Uterus (tissue), 3 donors: ENCODE measurements at regions not wholly inside any gene's neighbourhood (a gene's known extent, or its start where the extent isn't known, plus 50 kb on each side); places are given as distances from the start of the nearest gene placed in this dataset.

Experiments
- DNase-seq, 2 donors: peaks; one replicate each; pipeline ENCODE4 v3.0.0-alpha.2; 2019 to 2020
- H3K27ac ChIP-seq, 2 donors: fragments of 200-600 bp; sonication (generic); 1 replicate in 1 of 2; 2 replicates in 1 of 2; pipeline ENCODE4 v1.5.1; 2016 to 2018
- H3K27me3 ChIP-seq, 2 donors: fragments of 200-600 bp; sonication (generic); one replicate each; pipeline ENCODE4 v1.5.1; 2018 to 2019; ENCODE audit warnings: control low read depth in 1 of 2
- H3K36me3 ChIP-seq, 2 donors: fragments of 200-600 bp; sonication (generic); one replicate each; pipeline ENCODE4 v1.5.1; 2019; ENCODE audit warnings: control low read depth in 1 of 2
- H3K4me1 ChIP-seq, 2 donors: fragments of 200-600 bp; sonication (generic); one replicate each; pipeline ENCODE4 v1.5.1; 2018 to 2019; ENCODE audit warnings: control low read depth in 1 of 2
- H3K4me3 ChIP-seq, 2 donors: fragments of 200-600 bp; sonication (generic); 1 replicate in 1 of 2; 2 replicates in 1 of 2; pipeline ENCODE4 v1.5.1; 2018 to 2019; ENCODE audit warnings: mild to moderate bottlenecking in 1 of 2
- H3K9me3 ChIP-seq, 2 donors: fragments of 200-600 bp; sonication (generic); one replicate each; pipeline ENCODE4 v1.5.1; 2019; ENCODE audit warnings: control low read depth in 1 of 2
- POLR2A ChIP-seq, 2 donors: fragments of 450-650 bp; IDR thresholded peaks; one replicate each; pipeline ENCODE4 v1.6.1; 2016; ENCODE audit warnings: antibody characterized with exemption in 2 of 2, mild to moderate bottlenecking in 1 of 2, moderate library complexity in 1 of 2
- intact Hi-C: fragments of 100-400 bp; cut with DNase I; formaldehyde crosslinking; loops from one replicate; pipeline ENCODE4 v1.15.1; 2023; ENCODE audit warnings: low total_unique reads
- TF ChIP-seq, protein P1 (sequence below), 4 experiments: fragments of 200-600 bp in 2 of 4; fragments of 450-650 bp in 2 of 4; sonication (generic) in 2 of 4; IDR thresholded peaks; one replicate each; pipeline ENCODE4 v1.5.1; 2016 to 2019; ENCODE audit warnings: antibody characterized with exemption in 4 of 4, mild to moderate bottlenecking in 2 of 4, moderate library complexity in 1 of 4
- donor health status: DM: yes; HTN: yes; CAD: no.

DNA sequence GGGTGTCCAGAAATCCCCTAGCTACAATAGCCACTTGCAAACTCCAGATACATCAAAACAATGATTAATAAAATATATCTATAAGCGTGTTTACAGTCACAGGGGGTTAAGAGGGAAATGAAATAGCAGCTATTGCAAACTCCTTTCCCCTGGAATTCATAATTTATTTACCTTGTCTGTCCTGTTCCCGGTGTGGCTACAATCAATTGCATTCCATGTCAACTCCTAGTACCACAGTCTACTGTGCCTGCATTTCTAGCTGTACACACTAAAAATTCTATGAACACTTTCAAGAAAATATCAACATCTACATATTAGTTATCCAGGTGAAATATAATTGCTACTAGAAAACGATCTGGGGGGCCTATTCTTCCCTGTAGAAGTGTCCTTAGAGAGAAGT is 217.6 kb downstream of the ELAVL2 start:
- Histone ChIP-seq H3K4me1 (no peaks in the 10 kb centered on the region), H3K27ac (no peak overlapping the region), H3K9me3 (no peaks in the 10 kb centered on the region), H3K27me3 (no peaks in the 10 kb centered on the region), H3K4me3 (no peak overlapping the region), H3K36me3 (no peaks in the 10 kb centered on the region)
- intact Hi-C loops, result no loop called here
- DNase-seq, result no peak
- TF ChIP-seq, protein P1, sequence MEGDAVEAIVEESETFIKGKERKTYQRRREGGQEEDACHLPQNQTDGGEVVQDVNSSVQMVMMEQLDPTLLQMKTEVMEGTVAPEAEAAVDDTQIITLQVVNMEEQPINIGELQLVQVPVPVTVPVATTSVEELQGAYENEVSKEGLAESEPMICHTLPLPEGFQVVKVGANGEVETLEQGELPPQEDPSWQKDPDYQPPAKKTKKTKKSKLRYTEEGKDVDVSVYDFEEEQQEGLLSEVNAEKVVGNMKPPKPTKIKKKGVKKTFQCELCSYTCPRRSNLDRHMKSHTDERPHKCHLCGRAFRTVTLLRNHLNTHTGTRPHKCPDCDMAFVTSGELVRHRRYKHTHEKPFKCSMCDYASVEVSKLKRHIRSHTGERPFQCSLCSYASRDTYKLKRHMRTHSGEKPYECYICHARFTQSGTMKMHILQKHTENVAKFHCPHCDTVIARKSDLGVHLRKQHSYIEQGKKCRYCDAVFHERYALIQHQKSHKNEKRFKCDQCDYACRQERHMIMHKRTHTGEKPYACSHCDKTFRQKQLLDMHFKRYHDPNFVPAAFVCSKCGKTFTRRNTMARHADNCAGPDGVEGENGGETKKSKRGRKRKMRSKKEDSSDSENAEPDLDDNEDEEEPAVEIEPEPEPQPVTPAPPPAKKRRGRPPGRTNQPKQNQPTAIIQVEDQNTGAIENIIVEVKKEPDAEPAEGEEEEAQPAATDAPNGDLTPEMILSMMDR (IDR thresholded peaks at IDR 0.05), result no peak
- no peak for TF ChIP-seq POLR2A (IDR thresholded peaks at IDR 0.05)

DNA sequence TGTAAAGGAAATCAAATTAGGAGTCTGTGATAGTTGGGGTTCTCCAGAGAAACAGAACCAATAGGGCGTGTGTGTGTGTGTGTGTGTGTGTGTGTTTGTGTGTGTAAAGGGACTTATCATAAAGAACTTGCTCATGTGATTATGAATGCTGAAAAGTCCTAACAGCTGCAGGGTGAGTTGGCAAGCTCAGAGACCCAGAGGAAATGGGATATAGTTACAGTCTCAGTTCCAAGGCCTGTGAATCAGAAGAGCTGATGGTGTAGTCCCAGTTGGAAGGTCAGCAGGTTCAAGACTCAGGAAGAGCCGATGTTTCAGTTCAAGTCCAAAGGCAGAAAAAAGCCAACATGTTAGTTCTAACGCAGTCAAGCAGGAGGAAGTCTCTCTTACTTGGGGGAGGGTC is 214.2 kb downstream of the ELAVL2 start:
- Histone ChIP-seq H3K9me3 (no peaks in the 10 kb centered on the region), H3K4me1 (no peaks in the 10 kb centered on the region), H3K27me3 (no peaks in the 10 kb centered on the region), H3K27ac (no peak overlapping the region), H3K36me3 (no peaks in the 10 kb centered on the region), H3K4me3 (no peak overlapping the region)
- no peak for TF ChIP-seq POLR2A (IDR thresholded peaks at IDR 0.05)
- TF ChIP-seq, protein P1 (IDR thresholded peaks at IDR 0.05), result no peak
- DNase-seq, result no peak
- intact Hi-C loops, result no loop called here

DNA sequence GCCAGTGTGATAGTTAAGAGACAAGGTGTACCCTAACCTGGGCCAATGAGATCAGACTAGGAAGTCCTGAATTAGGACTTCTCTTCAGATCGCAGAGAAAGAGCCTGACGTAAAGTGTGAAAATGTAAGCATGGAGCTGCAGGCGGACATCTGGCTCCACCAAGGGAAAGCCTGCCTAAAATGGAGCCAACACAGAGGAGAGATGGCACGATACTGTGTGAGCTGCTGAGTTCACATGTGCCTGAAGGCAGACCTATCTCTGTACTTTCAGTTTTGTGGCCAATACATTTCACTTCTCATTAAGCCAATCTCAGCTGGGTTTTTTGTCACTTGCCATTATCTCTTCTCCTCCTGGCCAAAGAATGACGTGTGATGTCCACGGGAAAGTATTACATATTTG is 210.5 kb downstream of the ELAVL2 start:
- H3K27ac ChIP-seq, result no peak overlapping the region
- intact Hi-C loops, result no loop called here
- H3K4me1 ChIP-seq, result no peaks in the 10 kb centered on the region
- DNase-seq, result no peak
- no peaks in the 10 kb centered on the region for H3K27me3 ChIP-seq
- H3K9me3 ChIP-seq, result no peaks in the 10 kb centered on the region
- no peak overlapping the region for H3K4me3 ChIP-seq
- no peak for TF ChIP-seq POLR2A (IDR thresholded peaks at IDR 0.05)
- TF ChIP-seq, protein P1 (IDR thresholded peaks at IDR 0.05), result no peak
- H3K36me3 ChIP-seq, result no peaks in the 10 kb centered on the region

DNA sequence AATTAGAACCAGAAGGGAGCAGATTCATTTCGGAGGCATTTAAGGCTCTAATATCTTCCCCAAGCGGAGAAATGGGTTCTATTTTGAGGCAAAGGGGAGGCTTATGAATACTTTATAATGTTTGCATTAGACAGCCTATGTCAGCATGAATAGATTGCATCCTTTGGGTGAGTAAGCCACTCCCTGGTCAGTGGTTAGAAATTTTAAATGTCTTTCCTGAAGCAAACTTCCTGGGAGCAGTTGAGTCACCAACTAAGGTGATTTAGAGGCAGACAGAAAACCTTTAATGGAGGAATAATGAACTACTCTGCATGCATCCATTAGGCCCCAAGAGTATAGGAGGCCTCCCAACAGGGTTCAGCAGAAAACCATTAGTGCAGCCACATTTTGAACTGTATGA is 204.9 kb downstream of the ELAVL2 start:
- Histone ChIP-seq H3K27ac (no peak overlapping the region), H3K9me3 (no peaks in the 10 kb centered on the region), H3K36me3 (no peaks in the 10 kb centered on the region), H3K4me3 (no peak overlapping the region), H3K27me3 (no peaks in the 10 kb centered on the region), H3K4me1 (no peaks in the 10 kb centered on the region)
- no peak for DNase-seq
- intact Hi-C loops, result no loop called here
- no peak for TF ChIP-seq POLR2A (IDR thresholded peaks at IDR 0.05)
- TF ChIP-seq, protein P1 (IDR thresholded peaks at IDR 0.05), result no peak

DNA sequence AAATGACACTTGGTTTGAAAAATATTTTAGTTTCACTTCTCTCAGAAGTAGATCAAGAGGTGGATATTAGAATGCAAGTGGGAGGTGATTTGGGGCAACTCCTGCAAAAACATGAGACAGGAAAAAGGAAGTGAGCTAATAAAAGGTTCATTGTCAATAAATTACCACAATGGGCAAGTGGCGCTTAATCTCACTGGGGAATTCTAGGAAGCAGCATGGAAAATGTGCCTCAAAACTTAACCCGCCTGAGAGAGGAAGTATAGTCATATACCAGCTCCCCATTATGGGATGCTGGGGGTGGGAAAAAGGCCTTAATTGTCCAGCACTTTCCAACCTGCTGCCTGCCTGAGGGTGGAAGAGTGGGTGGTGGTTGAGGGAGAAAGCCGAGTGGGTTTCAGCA is 204.1 kb downstream of the ELAVL2 start:
- H3K9me3 ChIP-seq, result no peaks in the 10 kb centered on the region
- TF ChIP-seq POLR2A (IDR thresholded peaks at IDR 0.05), result no peak
- TF ChIP-seq, protein P1 (IDR thresholded peaks at IDR 0.05), result no peak
- peak in 1 of 2 donors; percentile 15 for DNase-seq
- no peaks in the 10 kb centered on the region for H3K36me3 ChIP-seq
- H3K4me1 ChIP-seq, result no peaks in the 10 kb centered on the region
- intact Hi-C loops, result no loop called here
- H3K27ac ChIP-seq, result peak overlapping the region; percentile 29 to 42
- H3K4me3 ChIP-seq, result no peak overlapping the region
- H3K27me3 ChIP-seq, result no peaks in the 10 kb centered on the region
